ENCODE measurements at regions not wholly inside any gene's neighbourhood (a gene's known extent, or its start where the extent isn't known, plus 50 kb on each side); places are given as distances from the start of the nearest gene placed in this dataset.

GRCh38 chr7:149569025-149569725 is 71.6 kb upstream of the ZNF746 start:
- Histone ChIP-seq H3K79me2 (ENCODE audit: control insufficient read depth, low read length) (peaks cover 5% of the 10 kb centered on the region; the same call in 1 of the 2 replicates), H3F3A (ENCODE audit: control insufficient read depth, insufficient read depth) (no peaks in the 10 kb centered on the region), H4K20me1 (ENCODE audit: control insufficient read depth, insufficient read depth, low read depth, low read length) (no peaks in the 10 kb centered on the region), H3K27me3 (ENCODE audit: control insufficient read depth, low read length) (no peaks in the 10 kb centered on the region), H3K27ac (ENCODE audit: low read depth, low read length) (no peak overlapping the region), H3K4me1 (ENCODE audit: control insufficient read depth, low read length) (no peaks in the 10 kb centered on the region), H3K9me2 (replicated peaks; ENCODE audit: control insufficient read depth, low read length) (no peaks in the 10 kb centered on the region), H3K36me3 (ENCODE audit: control insufficient read depth, low read length) (peaks cover 50% of the 10 kb centered on the region), H3K9me3 (ENCODE audit: control insufficient read depth, insufficient read depth, low read length) (peaks cover 15% of the 10 kb centered on the region), H3K4me2 (ENCODE audit: low read length) (no peak overlapping the region), H3K4me3 (ENCODE audit: low read length) (no peak overlapping the region)
- TF ChIP-seq EZH2phosphoT487 (IDR thresholded peaks at IDR 0.05; ENCODE audit: borderline replicate concordance, low read length) (no peak), CTCF (IDR thresholded peaks at IDR 0.05; ENCODE audit: low read depth, low read length, poor library complexity, severe bottlenecking) (no peak)

GRCh38 chr7:149568218-149568617 is 70.6 kb upstream of the ZNF746 start:
- Histone ChIP-seq H3K4me3 (ENCODE audit: low read length) (no peak overlapping the region), H4K20me1 (ENCODE audit: control insufficient read depth, insufficient read depth, low read depth, low read length) (no peaks in the 10 kb centered on the region), H3K4me1 (ENCODE audit: control insufficient read depth, low read length) (no peaks in the 10 kb centered on the region), H3K9me2 (replicated peaks; ENCODE audit: control insufficient read depth, low read length) (no peaks in the 10 kb centered on the region), H3F3A (ENCODE audit: control insufficient read depth, insufficient read depth) (no peaks in the 10 kb centered on the region), H3K36me3 (ENCODE audit: control insufficient read depth, low read length) (peaks cover 57% of the 10 kb centered on the region), H3K4me2 (ENCODE audit: low read length) (no peak overlapping the region), H3K9me3 (ENCODE audit: control insufficient read depth, insufficient read depth, low read length) (peaks cover 15% of the 10 kb centered on the region), H3K27ac (ENCODE audit: low read depth, low read length) (no peak overlapping the region), H3K79me2 (ENCODE audit: control insufficient read depth, low read length) (peaks cover 5% of the 10 kb centered on the region; the same call in 1 of the 2 replicates), H3K27me3 (ENCODE audit: control insufficient read depth, low read length) (no peaks in the 10 kb centered on the region)
- TF ChIP-seq CTCF (IDR thresholded peaks at IDR 0.05; ENCODE audit: low read depth, low read length, poor library complexity, severe bottlenecking) (no peak), EZH2phosphoT487 (IDR thresholded peaks at IDR 0.05; ENCODE audit: borderline replicate concordance, low read length) (no peak)

- peaks cover 5% of the 10 kb centered on the region; the same call in 1 of the 2 replicates for H3K79me2 ChIP-seq (ENCODE audit: control insufficient read depth, low read length)
- H3K36me3 ChIP-seq (ENCODE audit: control insufficient read depth, low read length) = peaks cover 57% of the 10 kb centered on the region
- no peaks in the 10 kb centered on the region for H3K9me2 ChIP-seq (replicated peaks; ENCODE audit: control insufficient read depth, low read length)
- H3K27ac ChIP-seq (ENCODE audit: low read depth, low read length) = no peak overlapping the region
- no peaks in the 10 kb centered on the region for H3K27me3 ChIP-seq (ENCODE audit: control insufficient read depth, low read length)
- no peak for TF ChIP-seq CTCF (IDR thresholded peaks at IDR 0.05; ENCODE audit: low read depth, low read length, poor library complexity, severe bottlenecking)
- TF ChIP-seq EZH2phosphoT487 (IDR thresholded peaks at IDR 0.05; ENCODE audit: borderline replicate concordance, low read length) = no peak
- H3K4me3 ChIP-seq (ENCODE audit: low read length) = no peak overlapping the region
- peaks cover 15% of the 10 kb centered on the region for H3K9me3 ChIP-seq (ENCODE audit: control insufficient read depth, insufficient read depth, low read length)
- H3K4me2 ChIP-seq (ENCODE audit: low read length) = no peak overlapping the region
- H3K4me1 ChIP-seq (ENCODE audit: control insufficient read depth, low read length) = no peaks in the 10 kb centered on the region
- no peaks in the 10 kb centered on the region for H3F3A ChIP-seq (ENCODE audit: control insufficient read depth, insufficient read depth)
- no peaks in the 10 kb centered on the region for H4K20me1 ChIP-seq (ENCODE audit: control insufficient read depth, insufficient read depth, low read depth, low read length)
Measured at GRCh38 chr7:149566103-149566502, 68.5 kb upstream of the ZNF746 start.
